NB4 (cell line): ENCODE measurements at regions not wholly inside any gene's neighbourhood (a gene's known extent, or its start where the extent isn't known, plus 50 kb on each side); places are given as distances from the start of the nearest gene placed in this dataset.

Experiments
- CTCF ChIP-seq: IDR thresholded peaks from one replicate; pipeline ENCODE4 v1.5.1; 2012; ENCODE audit warnings: low read depth, low read length
- POLR2A ChIP-seq: IDR thresholded peaks from 2 replicates; pipeline ENCODE4 v1.6.1; 2011; ENCODE audit warnings: mild to moderate bottlenecking; ENCODE audit not compliant: insufficient read length; ENCODE audit errors: extremely low read depth
- TF ChIP-seq, protein P1 (sequence below): IDR thresholded peaks from 2 replicates; pipeline ENCODE4 v1.6.1; 2011; ENCODE audit warnings: low read depth, low read length

DNA sequence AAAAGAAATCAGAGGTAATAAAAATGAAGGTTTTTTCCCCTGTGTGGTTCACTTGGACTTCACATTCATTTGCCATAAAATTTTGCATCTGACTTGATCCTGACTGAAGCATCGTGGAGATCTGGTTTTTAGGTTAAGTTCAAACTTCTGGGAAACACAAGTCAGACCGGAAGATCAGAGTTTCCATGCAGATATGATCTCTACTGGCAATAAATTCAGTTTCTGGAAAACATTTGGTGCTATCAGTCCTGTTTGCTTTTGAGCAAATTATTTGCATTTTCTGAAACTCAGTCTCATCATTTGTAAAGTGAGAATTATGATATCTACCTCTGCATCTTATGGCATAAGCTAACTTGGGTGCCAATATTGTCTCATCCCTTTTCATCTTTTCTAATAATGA lies 81.3 kb upstream of the KCNMA1 start:
- TF ChIP-seq CTCF (no peak), POLR2A (no peak)
- TF ChIP-seq, protein P1, sequence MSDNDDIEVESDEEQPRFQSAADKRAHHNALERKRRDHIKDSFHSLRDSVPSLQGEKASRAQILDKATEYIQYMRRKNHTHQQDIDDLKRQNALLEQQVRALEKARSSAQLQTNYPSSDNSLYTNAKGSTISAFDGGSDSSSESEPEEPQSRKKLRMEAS = no peak
